ENCODE measurements at regions not wholly inside any gene's neighbourhood (a gene's known extent, or its start where the extent isn't known, plus 50 kb on each side); places are given as distances from the start of the nearest gene placed in this dataset.

DNA sequence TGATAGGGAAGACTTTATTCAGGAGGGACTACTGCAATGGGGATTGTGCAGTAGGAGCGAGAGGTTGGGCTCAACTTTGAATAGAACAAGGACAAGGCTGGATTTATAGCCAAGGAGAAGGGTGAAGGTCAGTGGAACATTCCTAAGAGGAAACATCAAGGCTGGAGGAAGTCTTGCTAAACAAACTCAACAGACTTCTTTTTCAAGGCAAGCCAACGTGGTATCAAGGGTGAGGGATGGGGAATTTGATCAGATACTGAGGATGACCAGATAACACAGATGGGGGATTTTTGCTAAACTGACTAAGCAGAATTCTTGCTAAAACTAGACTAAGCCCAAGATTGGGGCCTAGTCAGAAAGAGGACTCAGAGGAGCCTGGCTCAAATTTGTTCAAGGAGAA is 107.3 kb downstream of the DUSP10 start:
- TF ChIP-seq CTCF (IDR thresholded peaks at IDR 0.05) (no peak), POLR2A (IDR thresholded peaks at IDR 0.05) (no peak)

All from testis (tissue), 2 donors.